ENCODE measurements at regions not wholly inside any gene's neighbourhood (a gene's known extent, or its start where the extent isn't known, plus 50 kb on each side); places are given as distances from the start of the nearest gene placed in this dataset.

GRCh38 chr5:44871401-44871800 lies 62.7 kb downstream of the MRPS30 start:
- TF ChIP-seq CTCF (IDR thresholded peaks at IDR 0.05) (no peak), EZH2 (IDR thresholded peaks at IDR 0.05; ENCODE audit: borderline replicate concordance, insufficient read depth, low read depth, low read length, poor library complexity, severe bottlenecking) (no peak)
